HG03521 (cell line): ENCODE measurements at regions not wholly inside any gene's neighbourhood (a gene's known extent, or its start where the extent isn't known, plus 50 kb on each side); places are given as distances from the start of the nearest gene placed in this dataset.

Source experiments
- ATAC-seq: cut with Tn5 transposase; IDR thresholded peaks from one replicate; pipeline ENCODE4 v1.9.1; 2021; ENCODE audit warnings: mild to moderate bottlenecking, moderate library complexity; ENCODE audit not compliant: unreplicated experiment

DNA sequence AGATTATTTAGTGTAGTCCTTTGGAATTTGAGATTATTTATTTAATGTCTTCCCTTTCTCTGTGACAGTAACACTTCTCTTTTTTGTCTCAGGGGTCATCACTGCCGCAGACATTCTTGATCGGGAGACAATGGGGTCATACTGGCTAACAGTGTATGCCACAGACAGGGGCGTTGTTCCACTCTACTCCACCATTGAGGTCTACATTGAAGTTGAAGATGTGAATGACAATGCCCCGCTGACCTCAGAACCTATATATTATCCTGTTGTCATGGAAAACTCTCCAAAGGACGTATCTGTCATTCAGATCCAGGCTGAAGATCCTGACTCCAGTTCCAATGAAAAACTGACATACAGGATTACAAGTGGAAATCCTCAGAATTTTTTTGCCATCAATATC is 299.9 kb downstream of the FAT3 start:
- no peak for ATAC-seq

DNA sequence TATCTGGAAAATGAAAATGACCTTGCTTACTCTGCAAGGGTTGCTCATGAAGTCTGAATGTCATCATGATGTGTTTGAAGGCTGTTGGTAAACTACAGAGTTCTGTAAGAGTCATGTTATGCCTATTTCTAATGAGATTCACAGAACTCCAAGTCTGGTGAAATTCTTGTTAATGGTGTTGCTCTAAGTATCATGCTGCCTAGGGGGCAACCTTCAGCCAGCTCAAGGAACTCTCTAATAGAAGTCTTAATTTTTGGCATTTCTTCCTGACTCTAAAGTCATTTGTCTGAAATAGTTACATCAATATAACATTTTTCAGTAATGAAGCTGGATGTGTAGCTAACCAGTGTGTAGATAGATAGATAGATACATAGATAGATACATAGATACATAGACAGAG is 302.8 kb downstream of the FAT3 start:
- no peak for ATAC-seq

DNA sequence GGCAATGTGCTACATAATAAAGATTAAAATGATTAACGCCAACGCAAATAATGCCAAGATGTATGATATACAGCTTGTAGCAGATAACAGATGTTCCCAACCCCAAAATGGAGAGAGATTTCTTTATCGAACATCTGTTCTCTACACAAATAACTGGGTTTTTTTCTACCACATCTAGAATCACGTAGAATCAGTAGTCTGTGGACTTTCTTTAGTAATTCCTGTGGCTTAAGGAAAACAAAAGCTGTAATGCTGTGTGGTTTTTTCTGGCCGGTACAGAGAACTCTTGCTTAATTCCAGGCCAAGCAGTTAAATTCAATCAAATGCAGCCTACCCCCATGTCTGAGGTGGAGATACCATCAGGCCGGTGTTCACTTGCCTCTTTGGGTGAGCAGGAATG is 303.4 kb downstream of the FAT3 start:
- ATAC-seq, result no peak

- ATAC-seq, result no peak
Measured at GRCh38 chr11:92531065-92531739, 306.6 kb downstream of the FAT3 start.

DNA sequence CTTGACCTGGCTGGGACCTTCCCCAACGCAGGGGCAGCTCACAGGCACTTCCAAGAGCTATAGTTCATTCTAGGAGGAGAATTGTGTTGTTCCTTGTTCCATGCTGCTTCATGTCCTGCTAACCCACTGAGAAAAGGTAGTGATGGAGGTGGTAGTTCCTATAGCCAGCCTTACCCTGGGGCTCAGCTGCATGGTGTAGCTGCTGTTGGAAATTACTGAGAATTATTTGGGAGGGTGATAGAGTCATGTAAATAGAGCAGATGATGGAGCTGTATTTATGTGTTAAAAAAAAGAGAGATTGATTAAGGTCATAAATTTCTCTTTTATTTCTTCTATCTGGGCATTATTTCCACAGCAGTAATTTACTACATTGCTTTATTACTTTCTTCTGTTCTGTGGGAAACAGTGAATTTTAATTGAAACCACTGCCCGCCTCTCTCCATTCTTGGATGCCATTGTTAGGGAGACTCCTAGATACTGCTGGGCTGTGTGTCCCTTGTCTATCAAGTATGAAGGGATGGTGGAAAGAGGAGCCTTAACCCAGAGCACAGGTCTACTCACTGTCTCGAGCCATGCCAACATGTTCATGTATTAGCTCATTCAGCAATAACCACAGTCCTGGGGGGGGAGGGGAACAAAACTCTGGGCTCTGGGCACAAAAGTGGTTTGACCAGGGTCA is 309.2 kb downstream of the FAT3 start:
- ATAC-seq, result no peak

- no peak for ATAC-seq
Measured at GRCh38 chr11:92536883-92537282, 312.3 kb downstream of the FAT3 start.

DNA sequence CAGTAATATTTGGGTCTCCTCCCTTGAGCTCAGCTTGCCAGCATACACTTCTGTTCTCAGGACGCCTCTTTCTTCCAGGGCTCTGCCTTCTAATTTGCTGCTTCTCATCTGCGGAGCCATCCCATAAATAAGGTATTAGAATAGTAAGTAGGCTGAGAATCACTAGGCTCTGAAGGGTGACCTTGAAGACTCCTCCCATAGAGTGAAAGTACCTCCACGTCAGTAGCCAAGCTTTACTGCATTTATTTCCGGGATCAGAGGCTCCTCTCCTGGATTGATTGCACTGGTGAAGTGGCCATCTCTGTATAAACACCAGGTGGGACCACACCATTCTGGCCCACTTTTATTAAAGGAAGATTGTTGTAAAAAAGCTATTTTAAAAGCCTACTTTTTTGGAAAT is 315.5 kb downstream of the FAT3 start:
- no peak for ATAC-seq

- no peak for ATAC-seq
Measured at GRCh38 chr11:92545906-92546471, 321.4 kb downstream of the FAT3 start.

DNA sequence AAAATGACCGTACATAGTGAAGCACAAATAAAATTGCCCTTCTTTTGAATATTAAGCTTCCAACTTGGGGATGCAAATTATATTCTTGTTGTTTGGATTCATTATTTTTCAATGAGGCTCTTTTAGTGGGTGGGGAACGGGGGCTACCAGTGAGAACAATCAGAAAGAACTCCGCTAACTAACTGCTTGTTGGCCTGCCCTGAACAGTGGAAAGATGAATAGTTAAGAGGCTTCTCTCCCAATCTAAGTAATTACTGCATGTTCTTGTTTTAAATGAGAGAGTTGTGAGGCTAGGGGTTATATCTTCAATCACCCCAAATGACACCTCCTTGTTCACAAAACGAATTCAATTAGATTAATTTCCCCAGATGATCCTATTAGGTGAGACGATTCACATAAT is 322.0 kb downstream of the FAT3 start:
- no peak for ATAC-seq

- ATAC-seq, result no peak
Measured at GRCh38 chr11:92550411-92550810, 325.8 kb downstream of the FAT3 start.

- ATAC-seq, result no peak
Measured at GRCh38 chr11:92550871-92551270, 326.3 kb downstream of the FAT3 start.

DNA sequence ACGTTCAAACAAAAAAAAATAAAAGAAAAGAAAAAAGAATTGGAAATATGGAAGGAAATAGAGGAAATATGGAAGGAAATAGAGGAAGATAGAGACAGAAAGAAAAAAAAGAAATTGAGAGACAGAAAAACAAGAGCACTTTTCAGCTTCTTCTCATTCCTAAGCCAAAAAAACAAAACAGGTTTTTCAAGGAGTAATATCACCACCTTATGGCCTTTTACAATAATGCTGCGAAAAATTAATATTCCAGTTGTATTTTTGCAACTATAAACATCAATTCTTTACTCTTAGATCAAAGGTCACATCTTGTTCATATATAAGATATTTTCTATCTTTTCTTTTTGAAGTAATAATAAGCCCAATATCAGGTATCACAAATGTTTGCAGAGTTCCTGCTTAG is 328.3 kb downstream of the FAT3 start:
- ATAC-seq, result no peak

- ATAC-seq, result no peak
Measured at GRCh38 chr11:92554688-92555087, 330.1 kb downstream of the FAT3 start.

DNA sequence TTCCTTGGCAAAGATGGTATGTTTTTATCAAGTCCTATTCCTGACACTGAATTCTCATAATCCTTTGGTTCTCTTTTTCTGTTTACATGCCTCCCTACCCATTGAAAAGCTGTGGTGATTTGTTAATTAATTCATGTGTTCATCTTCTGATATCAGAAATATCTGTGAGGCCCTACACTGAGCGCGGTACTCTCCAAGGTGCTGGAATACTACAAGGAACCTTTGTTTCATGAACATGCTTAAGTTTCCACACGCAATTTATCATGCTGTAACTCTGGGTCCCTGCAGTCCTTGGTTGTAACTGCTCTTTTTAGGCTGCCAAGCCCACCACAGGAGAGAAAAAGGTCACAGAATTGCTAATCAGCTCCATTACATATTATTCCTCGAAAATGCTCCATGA is 331.8 kb downstream of the FAT3 start:
- no peak for ATAC-seq

DNA sequence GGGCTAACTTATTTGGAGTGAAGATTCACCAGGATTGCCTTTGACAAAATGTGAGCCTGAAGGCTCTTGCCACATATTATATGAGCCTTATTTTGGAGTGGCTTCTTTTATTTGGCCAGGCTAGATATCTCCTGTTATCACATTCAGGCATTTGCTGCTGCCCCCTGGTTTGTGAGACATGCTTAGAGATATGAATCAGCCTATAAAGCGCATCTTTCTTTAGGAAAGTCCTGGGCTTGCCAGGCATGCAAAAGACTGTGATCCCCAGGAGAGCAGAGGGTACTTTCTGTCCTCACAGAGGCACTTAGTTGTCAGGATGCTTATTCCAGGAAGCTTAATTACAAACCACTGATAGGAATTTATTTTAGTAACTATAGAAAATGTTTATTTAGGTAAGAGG is 333.3 kb downstream of the FAT3 start:
- no peak for ATAC-seq

DNA sequence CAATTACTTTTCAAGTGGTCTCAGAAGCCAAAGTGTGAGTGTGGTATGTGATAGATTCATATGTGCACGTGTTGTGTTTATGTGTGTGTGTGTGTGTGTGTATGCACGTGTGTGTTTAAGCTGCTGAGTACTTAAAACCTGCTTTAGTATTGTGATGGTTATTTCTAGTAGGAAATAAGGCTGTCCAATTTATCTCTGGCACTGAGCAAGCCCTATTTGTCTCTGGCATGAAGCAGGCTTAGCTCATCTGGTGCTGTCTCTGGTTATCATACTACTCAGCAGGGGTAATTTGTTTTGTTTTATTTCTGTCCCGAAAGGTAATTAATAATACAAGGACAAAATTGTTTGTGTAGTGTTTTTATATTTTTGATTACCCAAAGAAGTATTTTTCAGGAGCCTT is 333.7 kb downstream of the FAT3 start:
- ATAC-seq, result no peak

DNA sequence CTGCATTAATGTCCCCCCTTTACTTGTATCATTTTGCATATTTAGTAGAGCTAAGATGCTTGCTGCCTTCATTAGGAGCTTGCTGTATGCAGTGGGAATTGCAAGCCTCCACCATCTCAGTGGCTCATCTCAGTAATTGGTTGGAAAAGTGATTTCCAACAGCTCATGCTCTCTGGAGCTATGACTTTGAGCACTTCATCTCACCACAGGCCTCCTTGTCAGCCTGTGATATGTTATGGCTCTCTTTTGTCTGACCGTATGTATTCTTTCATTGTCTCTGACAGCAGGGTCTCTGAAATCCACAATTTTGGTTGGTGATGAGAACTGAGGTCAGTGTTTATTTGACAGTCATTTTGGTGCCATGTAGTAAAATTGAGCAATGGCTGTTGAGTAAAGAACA is 345.1 kb downstream of the FAT3 start:
- no peak for ATAC-seq

- no peak for ATAC-seq
Measured at GRCh38 chr11:92572559-92572958, 347.9 kb downstream of the FAT3 start.

DNA sequence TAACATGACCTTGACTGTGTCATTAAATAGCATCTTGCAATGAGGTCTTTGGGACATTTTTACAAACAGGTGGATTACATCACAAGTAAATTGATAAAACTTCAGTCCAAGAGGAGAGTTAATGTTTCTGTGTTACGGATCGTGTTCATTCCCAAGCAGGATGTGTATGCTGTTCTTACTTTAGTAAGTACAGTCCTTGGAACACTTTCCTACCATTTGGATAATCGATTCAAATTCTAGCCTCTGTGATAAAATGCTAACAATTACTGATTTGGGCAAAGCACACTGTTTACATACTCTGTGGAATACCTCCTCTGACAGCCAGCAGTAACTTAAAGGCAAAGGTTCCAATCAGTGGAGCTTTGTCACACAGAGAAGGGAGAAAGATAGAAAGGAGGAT is 351.7 kb downstream of the FAT3 start:
- no peak for ATAC-seq

GRCh38 chr11:92580908-92581307 is 356.3 kb downstream of the FAT3 start:
- ATAC-seq, result no peak

DNA sequence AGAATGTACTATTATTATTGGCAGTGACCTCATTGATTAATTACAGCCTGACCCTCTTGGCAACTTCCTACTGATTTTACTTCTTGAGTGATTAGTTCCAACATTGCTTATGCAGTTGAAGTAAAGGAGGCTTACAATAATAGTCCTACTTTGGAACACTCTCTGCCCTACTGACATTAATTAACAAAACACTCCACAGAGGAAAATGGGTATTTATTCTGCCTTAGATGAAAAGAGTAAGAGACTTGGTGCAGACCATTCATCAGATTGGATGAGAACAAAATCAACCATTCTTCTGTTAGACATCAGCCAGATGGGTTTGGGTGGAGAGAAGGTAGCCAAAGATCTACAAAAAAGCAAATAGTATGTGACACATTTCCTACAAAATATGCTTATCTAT is 363.8 kb downstream of the FAT3 start:
- no peak for ATAC-seq

GRCh38 chr11:92589512-92589911 is 364.9 kb downstream of the FAT3 start:
- ATAC-seq, result no peak

GRCh38 chr11:92591521-92591920 is 366.9 kb downstream of the FAT3 start:
- ATAC-seq, result no peak
